Activated CD4-positive, CD25-positive, alpha-beta regulatory T cell treated with anti-CD3 and anti-CD28 coated beads, Interleukin-2, amount 50 U/mL, for 72 hours (primary cell): ENCODE measurements at regions not wholly inside any gene's neighbourhood (a gene's known extent, or its start where the extent isn't known, plus 50 kb on each side); places are given as distances from the start of the nearest gene placed in this dataset.
"Not testable (repeated sequence)": the region's sequence is repeated elsewhere in the genome, so short reads cannot be mapped to it uniquely, and the experiment has no call there.

ENCODE experiments used
- DNase-seq: peaks from one replicate; pipeline ENCODE4 v3.0.0; 2021

DNA sequence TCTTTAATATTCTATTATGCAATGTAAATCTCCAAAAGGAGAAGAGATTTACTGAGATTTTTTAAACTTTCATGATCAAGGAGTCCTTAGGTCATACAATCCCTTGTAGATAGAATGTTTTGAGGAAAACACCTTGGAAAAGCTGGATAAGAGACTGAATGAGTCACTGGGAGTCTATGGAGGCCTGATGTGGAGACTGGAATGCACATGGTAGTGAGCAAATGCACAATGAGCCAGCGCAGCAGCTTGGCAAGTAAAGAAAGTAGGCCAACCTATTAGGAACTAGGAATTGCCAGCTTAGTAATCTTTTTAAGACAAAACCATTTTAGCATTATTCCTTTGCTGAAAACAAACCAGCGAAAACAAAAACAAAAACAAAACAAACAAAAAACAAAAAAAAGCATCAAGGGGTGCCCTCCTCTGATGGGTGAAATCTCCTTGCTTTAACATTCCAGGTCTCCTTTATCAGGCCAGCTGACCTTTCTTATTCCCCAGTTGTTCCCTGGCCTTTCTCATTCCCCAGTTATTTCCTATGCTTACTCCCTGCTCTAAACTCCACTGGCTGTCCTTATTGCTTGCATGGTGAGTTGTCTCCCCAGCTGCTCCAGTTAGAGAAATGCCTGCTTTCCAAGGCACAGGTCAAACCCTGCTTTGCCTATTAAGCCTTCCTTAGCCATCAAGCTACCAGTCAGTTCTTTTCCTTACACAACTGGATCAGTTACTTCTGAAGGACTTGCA is 135.8 kb downstream of the PLCE1 start:
- DNase-seq: no peak

DNA sequence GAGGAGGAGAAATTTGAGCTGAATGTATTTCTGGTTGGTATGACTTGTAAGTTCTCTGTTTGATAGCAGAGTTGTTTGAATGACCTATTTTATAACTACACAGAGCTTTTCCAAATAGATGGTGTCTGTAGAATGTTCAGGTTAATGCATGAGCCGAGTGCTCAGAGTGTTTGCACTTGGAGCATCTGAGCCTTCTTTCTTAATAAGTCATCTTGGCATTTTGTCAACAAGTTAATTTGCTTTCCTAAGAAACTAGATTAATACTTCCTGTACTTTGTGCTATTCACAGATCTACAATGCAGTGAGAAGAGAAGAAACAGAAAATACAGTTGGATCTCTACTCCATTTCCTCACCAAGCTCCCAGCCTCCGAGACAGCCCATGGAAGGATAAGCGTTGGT is 138.2 kb downstream of the PLCE1 start:
- DNase-seq: no peak

DNA sequence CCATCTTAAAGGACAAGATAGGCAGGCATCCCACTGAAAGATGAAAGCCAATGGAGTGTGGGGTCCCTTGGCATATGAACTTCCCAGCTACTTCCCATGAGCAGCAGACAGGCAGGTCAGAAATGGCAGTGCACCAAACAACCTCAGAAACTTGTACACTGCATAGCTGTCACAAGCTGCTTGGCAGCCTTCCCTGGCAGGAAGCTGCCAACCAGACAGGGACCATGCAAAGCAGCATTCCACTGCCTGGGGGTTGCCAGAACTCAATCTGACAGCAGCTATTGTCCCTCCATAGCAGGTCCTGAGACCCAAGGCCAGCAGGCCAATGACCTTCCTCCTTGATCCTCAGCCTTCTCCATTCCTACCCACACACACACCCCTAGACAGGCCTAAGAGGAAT is 139.5 kb downstream of the PLCE1 start:
- no peak for DNase-seq

DNA sequence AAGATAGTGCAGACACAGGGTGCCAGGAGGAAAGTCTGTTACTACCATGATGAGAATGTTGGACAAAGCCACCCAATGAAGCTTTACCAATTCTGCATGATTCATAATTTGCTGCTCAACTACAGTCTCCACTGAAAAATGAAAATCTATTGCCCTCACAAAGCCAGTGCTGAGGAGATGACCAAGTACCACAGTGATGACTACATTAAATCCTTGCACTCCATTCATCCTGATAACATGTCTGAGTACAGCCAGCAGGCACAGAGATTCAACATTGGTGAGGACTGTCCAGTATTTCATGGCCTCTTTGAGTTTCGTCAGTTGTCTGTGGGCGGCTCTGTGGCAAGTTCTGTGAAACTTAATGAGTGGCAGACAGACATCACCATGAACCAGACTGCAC is 144.0 kb downstream of the PLCE1 start:
- no peak for DNase-seq

DNA sequence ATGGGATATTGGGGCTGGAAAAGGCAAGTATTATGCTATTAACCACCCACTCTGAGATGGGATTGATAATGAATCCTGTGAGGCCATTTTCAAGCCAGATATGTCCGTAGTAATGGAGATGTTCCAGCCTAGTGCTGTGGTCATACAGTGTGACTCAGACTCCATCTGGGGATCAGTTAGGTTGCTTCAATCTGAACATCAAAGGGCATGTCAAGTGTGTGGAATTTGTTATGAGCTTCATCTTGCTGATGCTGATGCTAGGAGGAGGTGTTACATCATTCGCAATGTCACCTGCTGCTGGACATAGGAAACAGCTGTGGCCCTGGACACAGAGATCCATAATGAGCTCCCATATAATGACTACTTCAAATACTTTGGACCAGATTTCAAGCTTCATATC is 144.7 kb downstream of the PLCE1 start:
- no peak for DNase-seq

DNA sequence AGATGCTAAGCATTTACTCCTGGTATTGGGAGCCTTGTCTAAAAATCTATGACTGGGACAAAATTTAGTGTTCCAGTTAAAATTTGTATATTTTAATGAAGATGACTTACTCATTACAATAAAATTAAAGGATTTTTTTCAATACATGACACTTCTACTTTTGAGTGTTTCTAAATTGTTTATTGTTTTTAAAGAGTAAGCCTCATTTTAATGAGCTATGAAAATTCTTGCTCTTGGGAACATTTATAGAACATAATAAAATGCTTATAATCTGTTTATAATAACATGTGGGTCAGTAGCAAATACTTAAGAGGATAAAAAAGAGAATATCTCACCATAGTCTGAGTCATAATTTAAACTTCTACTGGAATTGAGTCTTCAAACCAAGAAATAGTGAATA is 149.5 kb downstream of the PLCE1 start:
- no peak for DNase-seq

DNA sequence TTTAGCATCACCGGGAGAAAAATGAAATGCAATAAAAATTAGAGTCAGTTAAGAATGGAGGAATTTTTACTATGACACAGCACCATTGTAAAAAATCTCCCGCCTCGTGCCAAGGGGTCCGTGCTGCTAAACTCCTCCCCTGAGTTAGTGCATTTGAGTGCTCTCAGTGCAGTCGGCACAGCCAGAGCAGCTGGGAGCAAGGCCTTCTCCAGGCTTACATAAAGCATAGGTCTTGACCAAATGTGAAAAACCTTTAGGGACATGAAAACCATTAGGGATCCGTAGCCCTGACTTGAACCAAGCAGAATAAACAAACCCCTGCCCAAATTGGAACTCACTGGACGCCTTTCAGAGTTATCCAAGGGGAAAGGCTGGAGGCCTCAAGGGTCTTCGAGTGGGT is 152.6 kb downstream of the PLCE1 start:
- DNase-seq: no peak

DNA sequence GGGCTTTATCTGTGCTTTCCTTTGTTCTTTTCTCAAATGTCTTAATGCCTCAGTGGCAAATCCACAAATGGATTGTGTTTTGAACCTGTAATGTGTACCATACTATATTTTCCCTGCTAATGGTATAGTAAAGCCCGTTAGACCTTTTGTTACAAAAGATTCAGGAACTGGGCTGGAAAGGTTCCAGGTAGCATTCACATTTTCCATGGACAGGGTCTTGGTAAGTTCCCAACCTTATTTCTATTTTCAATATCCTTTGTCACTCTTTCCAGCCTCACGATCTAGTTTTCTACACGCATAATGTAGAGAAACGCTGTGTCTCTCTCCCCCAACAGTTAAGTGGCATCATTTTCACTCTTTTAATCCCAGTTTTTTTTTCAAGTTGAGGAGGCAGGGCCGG is 153.0 kb downstream of the PLCE1 start:
- no peak for DNase-seq

DNA sequence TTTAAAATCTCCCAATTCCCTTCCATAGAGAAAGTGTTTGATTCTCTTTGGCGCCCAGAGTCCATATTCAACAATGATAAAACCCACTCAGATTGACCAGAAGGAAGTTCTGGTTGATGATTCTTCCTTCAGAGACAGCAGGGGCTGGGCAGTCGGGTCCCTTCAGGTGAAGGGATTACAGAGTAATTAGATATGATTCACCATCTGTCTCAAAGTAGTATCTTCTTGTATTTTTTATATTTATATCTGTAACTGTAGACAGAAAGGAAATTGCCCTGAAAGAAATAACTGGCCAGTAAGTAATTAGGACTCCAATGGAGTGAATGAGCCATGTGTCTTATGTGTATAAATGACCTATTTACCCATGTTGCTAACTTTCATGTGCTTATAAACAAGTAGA is 156.0 kb downstream of the PLCE1 start:
- no peak for DNase-seq

DNA sequence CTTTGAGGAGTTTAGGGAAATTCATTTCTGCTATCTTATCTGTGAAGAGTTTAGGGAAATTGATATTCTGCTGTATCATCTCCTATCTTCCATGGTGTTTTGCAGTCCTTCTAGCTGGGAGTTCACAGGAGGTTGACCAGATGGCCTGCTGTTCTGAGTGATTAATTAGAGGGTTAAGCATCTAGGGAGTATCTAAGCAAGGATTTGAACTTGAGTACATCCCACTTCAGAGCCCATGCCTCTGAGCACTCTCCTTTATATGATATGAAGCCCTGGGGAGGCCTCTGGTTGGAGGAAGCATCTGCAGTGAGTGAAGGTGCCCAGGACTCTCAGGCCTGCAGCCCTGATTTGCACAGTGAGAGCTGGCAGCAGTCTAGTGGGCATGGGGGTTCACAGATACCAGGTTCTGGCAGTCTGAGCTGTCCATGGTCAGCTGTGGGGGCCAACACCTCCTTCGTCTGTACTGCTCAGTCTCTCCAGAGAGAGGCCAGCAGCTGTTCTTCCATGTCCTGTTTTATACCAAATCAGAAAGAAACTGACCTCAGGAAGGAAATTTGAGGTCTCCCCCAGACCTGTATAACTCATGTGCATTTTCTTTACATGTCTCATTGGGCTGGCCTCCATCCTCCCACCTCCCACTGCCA is 156.9 kb downstream of the PLCE1 start:
- DNase-seq: no peak

DNA sequence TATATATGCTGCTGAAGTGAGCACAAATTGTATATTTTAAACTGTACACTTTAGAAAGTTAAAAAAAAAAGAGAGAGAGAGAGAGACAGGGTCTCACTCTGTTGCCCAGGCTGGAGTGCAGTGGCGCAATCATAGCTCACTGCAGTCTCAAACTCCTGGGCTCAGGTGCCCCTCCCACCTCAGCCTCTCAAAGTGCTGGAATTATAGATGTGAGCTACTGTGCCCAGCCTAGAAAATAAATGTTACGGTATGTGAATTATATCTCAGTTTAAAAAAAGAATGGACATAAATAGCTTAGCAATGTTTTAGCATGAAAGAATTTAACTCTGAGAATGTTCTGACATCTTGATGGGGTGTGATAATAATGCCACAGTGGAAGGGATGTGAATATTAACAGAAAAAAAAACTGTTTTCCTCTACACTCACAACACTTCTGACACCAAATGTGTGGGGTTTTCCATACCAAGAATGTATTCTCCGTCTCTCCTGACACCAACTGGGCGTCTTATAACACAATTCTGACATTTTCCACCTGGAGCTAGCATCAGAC is 162.1 kb downstream of the PLCE1 start:
- DNase-seq: no peak

DNA sequence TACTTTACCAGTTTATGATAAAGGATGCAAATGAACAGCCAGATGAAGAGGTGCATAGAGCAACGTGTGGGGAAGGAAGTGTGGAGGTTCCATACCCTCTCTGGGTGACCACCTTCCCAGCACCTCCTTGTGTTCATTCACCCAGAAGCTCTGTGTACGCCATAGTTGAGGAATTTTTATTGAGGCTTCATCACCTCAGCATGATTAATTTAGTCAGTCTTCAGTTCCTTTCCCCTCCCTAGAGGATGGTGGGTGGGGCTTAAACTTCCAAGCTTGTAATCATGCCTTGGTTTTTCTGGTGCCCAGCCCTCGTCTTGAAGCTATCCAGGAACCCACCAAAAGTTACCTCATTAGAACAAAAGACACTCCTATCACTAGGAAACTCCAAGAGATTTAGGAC is 162.7 kb downstream of the PLCE1 start:
- no peak for DNase-seq

DNA sequence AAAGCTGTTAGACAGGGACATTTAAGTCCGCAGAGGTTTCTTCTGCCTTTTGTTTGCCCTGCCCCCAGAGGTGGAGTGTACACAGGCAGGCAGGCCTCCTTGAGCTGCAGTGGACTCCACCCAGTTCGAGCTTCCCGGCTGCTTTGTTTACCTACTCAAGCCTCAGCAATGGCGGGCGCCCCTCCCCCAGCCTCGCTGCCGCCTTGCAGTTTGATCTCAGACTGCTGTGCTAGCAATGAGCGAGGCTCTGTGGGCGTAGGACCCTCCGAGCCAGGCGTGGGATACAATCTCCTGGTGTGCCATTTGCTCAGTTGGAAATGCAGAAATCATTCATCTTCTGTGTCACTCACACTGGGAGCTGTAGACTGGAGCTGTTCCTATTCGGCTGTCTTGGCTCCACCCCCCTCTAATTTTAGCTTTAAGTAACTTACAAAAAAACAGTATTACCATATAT is 171.5 kb downstream of the PLCE1 start:
- not testable (repeated sequence) for DNase-seq

DNA sequence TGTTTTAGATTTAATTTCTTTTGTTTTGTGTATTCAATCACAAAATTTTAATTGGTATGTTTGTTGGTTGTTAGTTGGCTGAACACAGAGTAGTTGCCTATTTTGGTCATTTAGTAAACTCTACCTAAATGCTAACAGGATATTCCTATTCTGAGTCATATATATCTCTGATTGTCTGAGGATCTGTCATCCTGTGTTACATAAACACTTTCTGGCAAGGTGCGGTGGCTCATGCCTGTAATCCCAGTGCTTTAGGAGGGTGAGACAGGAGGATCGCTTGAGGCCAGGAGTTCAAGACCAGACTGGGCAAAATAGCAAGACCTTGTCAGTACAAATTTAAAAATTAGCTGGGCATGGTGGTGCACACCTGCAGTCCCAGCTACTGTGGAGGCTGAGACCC is 178.6 kb downstream of the PLCE1 start:
- DNase-seq: no peak

DNA sequence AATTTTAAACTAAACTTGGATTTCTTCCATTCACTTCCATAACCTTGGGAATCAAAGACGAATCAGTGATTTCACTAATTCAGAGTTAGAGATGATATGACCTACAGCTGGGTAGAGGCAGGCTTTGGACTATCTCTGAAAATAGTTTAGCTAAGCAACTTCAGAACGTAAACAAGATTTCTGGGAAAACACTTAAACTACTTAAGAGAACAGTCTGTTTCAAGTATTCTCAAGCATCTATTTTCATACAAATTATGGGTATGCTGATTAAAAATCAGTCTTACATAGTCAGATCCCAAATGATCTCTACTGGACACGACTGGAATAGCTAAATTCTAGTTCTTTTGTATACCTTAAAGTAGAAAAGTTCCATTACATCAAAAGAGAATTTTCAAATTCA is 179.9 kb downstream of the PLCE1 start:
- DNase-seq: no peak

DNA sequence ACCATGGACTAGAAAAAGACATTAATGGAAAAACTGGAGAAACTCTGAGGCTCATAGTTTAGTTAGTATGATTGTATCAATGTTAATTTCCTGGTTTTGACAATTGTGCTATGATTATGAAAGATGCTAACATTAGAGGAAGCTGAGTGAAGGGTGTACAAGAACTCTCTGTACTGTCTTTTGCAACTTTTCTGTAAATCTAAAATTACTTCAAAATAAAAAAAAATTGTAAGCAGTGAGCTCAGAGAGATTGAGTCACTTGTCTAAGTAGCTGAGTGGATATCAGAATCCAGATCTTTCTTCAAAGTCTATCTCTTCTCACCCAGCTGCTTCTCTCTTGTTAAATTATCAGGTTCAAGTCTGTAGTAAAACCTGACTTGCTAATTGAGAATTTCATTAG is 181.1 kb downstream of the PLCE1 start:
- no peak for DNase-seq

DNA sequence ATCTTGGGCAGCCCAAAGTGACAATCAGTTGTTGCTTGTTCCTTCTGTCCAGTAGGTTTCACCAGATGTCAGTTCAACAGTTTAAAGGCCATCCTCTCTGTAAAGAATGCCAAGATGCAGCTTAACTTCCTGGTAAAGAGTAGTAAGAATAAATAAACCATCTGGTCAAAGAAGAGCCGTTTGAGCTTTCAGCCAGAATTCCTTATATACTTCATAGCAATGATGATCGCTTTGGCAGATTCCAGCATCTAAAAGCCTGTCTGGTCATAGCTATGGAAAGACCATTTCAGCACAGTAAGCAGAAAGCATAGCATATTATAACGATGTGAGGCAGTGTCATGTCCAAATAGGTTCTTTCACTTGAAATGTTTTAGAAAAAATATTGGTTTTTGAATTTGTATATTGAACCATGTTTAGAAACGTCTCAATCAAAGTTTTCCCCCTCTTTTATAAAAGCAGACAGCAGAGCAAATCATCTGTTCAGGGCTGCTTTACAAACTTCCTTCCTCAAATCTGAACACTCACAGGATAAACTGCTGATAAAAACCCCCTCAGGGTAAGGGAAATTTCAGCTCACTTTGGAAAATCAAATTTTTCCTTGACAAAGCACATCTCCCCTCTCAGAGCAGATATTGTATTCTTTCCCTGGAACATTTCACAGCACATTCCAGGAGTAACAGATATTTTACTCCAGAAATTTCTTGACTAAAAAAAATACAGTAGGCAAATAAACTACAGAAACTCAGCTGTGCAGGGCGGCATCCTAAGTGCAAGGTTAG is 184.1 kb downstream of the NOC3L start:
- no peak for DNase-seq

DNA sequence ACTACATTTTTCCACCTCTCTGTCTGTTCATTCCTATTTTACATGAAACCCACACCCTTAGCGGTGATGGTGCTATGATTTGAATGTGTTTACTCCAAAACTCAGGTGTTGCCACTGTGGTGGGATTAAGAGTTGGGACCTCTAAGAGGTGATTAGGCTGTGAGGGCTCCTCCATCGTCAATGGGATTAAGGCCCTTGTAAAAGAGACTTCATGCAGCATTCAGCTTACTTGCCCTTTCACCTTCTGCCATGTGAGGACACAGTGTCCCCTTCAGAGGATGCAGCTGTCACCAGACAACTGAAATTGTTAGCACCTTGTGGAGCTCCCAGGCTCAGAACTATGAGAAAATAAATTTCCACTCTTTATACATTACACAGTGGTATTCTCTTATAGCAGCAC is 182.2 kb downstream of the NOC3L start:
- DNase-seq: no peak

DNA sequence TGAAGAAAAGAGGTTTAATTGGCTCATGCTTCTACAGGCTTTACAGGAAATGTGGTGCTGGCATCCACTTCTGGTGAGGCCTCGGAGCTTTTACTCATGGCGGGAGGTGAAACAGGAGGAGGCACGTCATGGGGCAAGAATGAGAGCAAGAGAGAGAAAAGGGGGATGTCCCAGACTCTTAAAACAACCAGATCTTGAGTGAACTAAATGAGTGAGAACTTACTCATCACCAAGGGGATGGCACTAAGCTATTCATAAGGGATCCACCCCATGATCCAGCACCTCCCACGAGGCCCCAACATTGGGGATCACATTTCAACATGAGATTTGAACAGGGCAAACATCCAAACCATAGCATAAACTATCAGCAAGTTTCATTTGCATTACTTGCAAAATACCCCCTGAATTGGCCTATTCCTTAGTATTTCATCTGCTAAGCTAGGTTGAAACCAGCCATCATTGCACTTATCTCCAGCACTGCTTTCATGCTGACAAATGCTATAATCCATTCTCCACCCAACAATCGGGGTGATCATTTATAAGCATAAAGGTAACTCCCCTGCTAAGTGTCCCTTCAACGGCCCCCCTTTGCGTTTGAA is 179.0 kb downstream of the NOC3L start:
- no peak for DNase-seq

DNA sequence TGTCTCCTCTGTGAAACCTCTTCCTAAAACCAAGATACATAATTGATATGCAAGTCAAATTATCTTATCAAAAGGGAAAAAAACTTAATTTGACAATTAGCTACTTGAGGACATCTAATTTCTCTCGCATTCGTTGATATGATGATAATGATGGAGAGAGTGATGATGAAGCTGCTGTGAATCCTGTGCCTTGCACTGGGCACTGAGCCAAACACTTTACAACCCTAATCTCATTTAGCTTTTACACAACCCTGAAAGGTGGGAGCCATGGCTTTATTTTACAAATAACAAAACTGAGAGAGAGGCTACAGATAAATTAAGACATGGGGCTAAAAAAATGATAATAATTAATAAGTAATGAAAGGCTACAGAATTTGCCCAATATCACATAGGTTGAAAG is 176.0 kb downstream of the NOC3L start:
- no peak for DNase-seq

DNA sequence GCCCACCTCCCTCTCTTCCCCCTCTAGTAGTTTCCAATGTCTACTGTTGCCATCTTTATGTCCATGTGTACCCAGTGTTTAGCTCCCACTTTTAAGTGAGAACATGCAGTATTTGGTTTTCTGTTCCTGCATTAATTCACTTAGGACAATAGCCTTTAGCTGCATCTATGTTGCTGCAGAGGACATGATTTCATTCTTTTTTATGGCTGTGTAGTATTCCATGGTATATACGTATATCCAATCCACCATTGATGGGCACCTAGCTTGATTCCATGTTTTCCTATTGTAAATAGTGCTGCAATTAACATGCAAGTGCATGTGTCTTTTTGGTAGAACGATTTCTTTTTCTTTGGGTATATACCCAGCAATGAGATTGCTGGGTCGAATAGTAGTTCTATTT is 170.4 kb downstream of the NOC3L start:
- DNase-seq: no peak

DNA sequence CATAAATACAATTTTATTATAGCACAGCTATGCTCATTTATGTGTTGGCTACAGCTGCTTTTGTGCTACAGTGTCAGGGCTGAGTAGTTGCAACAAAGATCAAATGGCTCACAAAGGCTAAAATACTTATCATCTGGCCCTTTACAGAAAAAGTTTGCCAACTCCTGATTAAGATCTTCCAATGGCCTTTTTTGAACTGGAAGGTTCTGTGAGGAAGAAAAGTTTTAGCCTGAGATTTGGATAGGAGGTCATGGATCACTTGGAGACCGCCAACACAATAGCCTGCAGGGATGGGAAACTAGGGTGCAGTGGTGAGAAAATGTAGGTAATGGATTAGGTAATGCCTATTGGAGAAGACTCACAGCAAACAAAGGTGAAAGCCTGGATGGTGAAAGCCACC is 169.8 kb downstream of the NOC3L start:
- DNase-seq: no peak

DNA sequence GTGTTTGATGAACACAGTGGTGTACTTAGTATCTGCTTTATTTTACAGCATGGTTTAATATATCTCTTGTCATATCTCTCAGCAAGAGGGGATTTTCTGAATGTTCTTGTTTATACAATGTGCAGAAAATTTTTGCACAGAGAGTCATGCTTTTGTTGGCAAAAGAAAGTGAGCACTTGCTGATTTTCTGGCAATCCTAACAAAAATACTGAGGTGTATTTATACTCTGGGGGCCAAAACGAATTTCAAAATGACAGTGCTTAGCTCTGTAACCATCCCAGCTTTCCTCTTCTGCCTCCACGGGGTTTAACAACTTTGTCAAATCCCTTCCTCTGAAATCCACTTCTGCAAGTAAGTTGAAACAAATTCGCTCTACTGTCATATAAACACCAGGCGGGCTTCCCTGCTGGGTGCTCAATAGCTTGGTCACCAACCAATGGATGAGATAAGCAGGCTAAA is 169.2 kb downstream of the NOC3L start:
- DNase-seq: no peak
